NT2/D1 (cell line): ENCODE measurements at regions not wholly inside any gene's neighbourhood (a gene's known extent, or its start where the extent isn't known, plus 50 kb on each side); places are given as distances from the start of the nearest gene placed in this dataset.
"Not testable (repeated sequence)": the region's sequence is repeated elsewhere in the genome, so short reads cannot be mapped to it uniquely, and the experiment has no call there.

Experiments used
- SUZ12 ChIP-seq: IDR thresholded peaks from 2 replicates; pipeline ENCODE4 v1.6.1; 2011; ENCODE audit not compliant: insufficient read length, insufficient read depth; ENCODE audit errors: extremely low read depth
- YY1 ChIP-seq: IDR thresholded peaks from 2 replicates; pipeline ENCODE4 v1.6.1; 2011; ENCODE audit not compliant: insufficient read length, insufficient read depth
- ZNF274 ChIP-seq: IDR thresholded peaks from 2 replicates; pipeline ENCODE4 v1.6.1; 2011; ENCODE audit warnings: mild to moderate bottlenecking, low read depth, low read length

DNA sequence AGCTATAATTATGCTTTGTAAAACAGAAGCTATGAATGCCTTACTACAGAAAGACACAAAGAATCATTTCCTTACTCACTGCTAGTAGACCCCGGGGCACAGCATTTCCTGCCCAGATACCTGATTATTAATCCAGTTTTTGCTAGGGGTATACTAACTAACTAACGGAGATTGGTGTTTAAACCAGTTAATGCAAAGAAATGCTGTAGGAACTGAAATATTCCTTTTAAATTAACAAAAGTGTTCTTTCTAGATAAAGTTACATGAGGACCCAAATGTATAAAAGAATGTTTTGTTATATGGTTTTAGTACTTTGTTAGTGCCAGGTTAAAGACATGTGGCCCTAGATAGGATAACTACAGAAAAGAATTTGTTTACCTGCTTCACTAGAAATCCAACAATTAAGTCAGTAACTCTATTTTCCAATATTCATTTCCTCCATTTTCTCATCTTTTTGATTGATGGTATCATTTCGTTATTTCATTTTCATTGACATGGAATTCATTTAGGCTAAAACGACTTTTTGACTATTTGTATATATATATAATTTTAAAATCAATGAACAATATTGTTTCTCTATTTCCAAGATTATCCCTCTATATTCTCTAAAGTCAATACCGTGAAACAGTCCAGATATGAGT is 169.0 kb downstream of the USP22 start:
- not testable (repeated sequence) for TF ChIP-seq ZNF274, YY1, SUZ12
